ENCODE measurements at regions not wholly inside any gene's neighbourhood (a gene's known extent, or its start where the extent isn't known, plus 50 kb on each side); places are given as distances from the start of the nearest gene placed in this dataset.

DNA sequence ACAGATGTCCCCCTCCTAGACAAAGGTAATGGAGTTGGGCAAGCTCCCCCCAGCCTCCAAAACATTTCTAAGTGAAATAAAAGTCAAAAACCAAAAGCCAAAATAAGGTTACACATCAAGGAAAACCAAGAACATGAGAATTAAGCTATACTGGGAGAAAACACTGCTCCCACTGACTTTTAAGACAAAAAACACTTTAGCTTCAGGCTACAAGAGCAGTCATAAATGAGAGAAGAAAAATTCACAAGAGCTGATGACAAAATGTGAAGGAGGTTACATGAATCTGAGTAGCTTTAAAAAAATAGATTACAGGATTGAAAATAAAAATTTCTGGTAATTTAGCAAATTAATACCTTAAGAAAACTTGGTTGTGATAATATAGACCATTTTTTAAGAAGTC is 1370.3 kb upstream of the CDH9 start:
- TF ChIP-seq POLR2AphosphoS5 (IDR thresholded peaks at IDR 0.05) (no peak), POLR2A (IDR thresholded peaks at IDR 0.05) (no peak)
- TF ChIP-seq, protein P1, sequence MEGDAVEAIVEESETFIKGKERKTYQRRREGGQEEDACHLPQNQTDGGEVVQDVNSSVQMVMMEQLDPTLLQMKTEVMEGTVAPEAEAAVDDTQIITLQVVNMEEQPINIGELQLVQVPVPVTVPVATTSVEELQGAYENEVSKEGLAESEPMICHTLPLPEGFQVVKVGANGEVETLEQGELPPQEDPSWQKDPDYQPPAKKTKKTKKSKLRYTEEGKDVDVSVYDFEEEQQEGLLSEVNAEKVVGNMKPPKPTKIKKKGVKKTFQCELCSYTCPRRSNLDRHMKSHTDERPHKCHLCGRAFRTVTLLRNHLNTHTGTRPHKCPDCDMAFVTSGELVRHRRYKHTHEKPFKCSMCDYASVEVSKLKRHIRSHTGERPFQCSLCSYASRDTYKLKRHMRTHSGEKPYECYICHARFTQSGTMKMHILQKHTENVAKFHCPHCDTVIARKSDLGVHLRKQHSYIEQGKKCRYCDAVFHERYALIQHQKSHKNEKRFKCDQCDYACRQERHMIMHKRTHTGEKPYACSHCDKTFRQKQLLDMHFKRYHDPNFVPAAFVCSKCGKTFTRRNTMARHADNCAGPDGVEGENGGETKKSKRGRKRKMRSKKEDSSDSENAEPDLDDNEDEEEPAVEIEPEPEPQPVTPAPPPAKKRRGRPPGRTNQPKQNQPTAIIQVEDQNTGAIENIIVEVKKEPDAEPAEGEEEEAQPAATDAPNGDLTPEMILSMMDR (IDR thresholded peaks at IDR 0.05) = no peak

Measured in prostate gland (tissue), 2 donors.